ENCODE measurements at regions not wholly inside any gene's neighbourhood (a gene's known extent, or its start where the extent isn't known, plus 50 kb on each side); places are given as distances from the start of the nearest gene placed in this dataset.
"Not testable (repeated sequence)": the region's sequence is repeated elsewhere in the genome, so short reads cannot be mapped to it uniquely, and the experiment has no call there.

GRCh38 chrX:5306654-5307121 lies 922.0 kb downstream of the NLGN4X start:
- no peak for TF ChIP-seq CTCF (IDR thresholded peaks at IDR 0.05)
- no peak for DNase-seq
- peaks cover 7% of the 10 kb centered on the region; the same call in 1 of the 2 replicates for H3K9me3 Mint-ChIP-seq
- H3K36me3 Mint-ChIP-seq (ENCODE audit: low read depth) = no peaks in the 10 kb centered on the region
- no peaks in the 10 kb centered on the region for H3K27me3 Mint-ChIP-seq (ENCODE audit: insufficient read depth)
- H3K27ac Mint-ChIP-seq = no peak overlapping the region
- H3K4me1 Mint-ChIP-seq (ENCODE audit: low read depth) = no peaks in the 10 kb centered on the region
- no peak overlapping the region for H3K4me3 Mint-ChIP-seq

GRCh38 chrX:5305452-5305851 lies 923.2 kb downstream of the NLGN4X start:
- Mint-ChIP-seq H3K36me3 (ENCODE audit: low read depth) (no peaks in the 10 kb centered on the region), H3K4me1 (ENCODE audit: low read depth) (no peaks in the 10 kb centered on the region), H3K27ac (no peak overlapping the region), H3K9me3 (peaks cover 7% of the 10 kb centered on the region; the same call in 1 of the 2 replicates), H3K27me3 (ENCODE audit: insufficient read depth) (no peaks in the 10 kb centered on the region), H3K4me3 (no peak overlapping the region)
- no peak for TF ChIP-seq CTCF (IDR thresholded peaks at IDR 0.05)
- no peak for DNase-seq

- TF ChIP-seq CTCF (IDR thresholded peaks at IDR 0.05) = no peak
- Mint-ChIP-seq H3K36me3 (ENCODE audit: low read depth) (no peaks in the 10 kb centered on the region), H3K4me3 (no peak overlapping the region), H3K9me3 (peaks cover 5% of the 10 kb centered on the region; the same call in 1 of the 2 replicates), H3K4me1 (ENCODE audit: low read depth) (no peaks in the 10 kb centered on the region), H3K27me3 (ENCODE audit: insufficient read depth) (no peaks in the 10 kb centered on the region), H3K27ac (no peak overlapping the region)
- no peak for DNase-seq
These were observed 933.7 kb downstream of the NLGN4X start for GRCh38 chrX:5295004-5295403.

- TF ChIP-seq CTCF (IDR thresholded peaks at IDR 0.05) = no peak
- Mint-ChIP-seq H3K9me3 (peaks cover 15% of the 10 kb centered on the region), H3K27ac (no peak overlapping the region), H3K4me3 (no peak overlapping the region), H3K36me3 (ENCODE audit: low read depth) (no peaks in the 10 kb centered on the region), H3K27me3 (ENCODE audit: insufficient read depth) (no peaks in the 10 kb centered on the region), H3K4me1 (ENCODE audit: low read depth) (no peaks in the 10 kb centered on the region)
- DNase-seq = no peak
These were observed 938.0 kb downstream of the NLGN4X start for GRCh38 chrX:5290635-5291034.

- H3K27me3 Mint-ChIP-seq (ENCODE audit: insufficient read depth); H3K4me3 Mint-ChIP-seq; DNase-seq; H3K36me3 Mint-ChIP-seq (ENCODE audit: low read depth); H3K4me1 Mint-ChIP-seq (ENCODE audit: low read depth); H3K27ac Mint-ChIP-seq: not testable (repeated sequence)
- peaks cover 15% of the 10 kb centered on the region for H3K9me3 Mint-ChIP-seq
These were observed 938.7 kb downstream of the NLGN4X start for GRCh38 chrX:5289949-5290348.

GRCh38 chrX:5278908-5279307 lies 949.8 kb downstream of the NLGN4X start:
- TF ChIP-seq CTCF (IDR thresholded peaks at IDR 0.05) = no peak
- no peak for DNase-seq
- no peak overlapping the region for H3K27ac Mint-ChIP-seq
- H3K27me3 Mint-ChIP-seq (ENCODE audit: insufficient read depth) = no peaks in the 10 kb centered on the region
- H3K4me1 Mint-ChIP-seq (ENCODE audit: low read depth) = no peaks in the 10 kb centered on the region
- H3K36me3 Mint-ChIP-seq (ENCODE audit: low read depth) = no peaks in the 10 kb centered on the region
- peaks cover 10% of the 10 kb centered on the region; the same call in 1 of the 2 replicates for H3K9me3 Mint-ChIP-seq
- no peak overlapping the region for H3K4me3 Mint-ChIP-seq
